ENCODE measurements at regions not wholly inside any gene's neighbourhood (a gene's known extent, or its start where the extent isn't known, plus 50 kb on each side); places are given as distances from the start of the nearest gene placed in this dataset.

- TF ChIP-seq, protein P1, sequence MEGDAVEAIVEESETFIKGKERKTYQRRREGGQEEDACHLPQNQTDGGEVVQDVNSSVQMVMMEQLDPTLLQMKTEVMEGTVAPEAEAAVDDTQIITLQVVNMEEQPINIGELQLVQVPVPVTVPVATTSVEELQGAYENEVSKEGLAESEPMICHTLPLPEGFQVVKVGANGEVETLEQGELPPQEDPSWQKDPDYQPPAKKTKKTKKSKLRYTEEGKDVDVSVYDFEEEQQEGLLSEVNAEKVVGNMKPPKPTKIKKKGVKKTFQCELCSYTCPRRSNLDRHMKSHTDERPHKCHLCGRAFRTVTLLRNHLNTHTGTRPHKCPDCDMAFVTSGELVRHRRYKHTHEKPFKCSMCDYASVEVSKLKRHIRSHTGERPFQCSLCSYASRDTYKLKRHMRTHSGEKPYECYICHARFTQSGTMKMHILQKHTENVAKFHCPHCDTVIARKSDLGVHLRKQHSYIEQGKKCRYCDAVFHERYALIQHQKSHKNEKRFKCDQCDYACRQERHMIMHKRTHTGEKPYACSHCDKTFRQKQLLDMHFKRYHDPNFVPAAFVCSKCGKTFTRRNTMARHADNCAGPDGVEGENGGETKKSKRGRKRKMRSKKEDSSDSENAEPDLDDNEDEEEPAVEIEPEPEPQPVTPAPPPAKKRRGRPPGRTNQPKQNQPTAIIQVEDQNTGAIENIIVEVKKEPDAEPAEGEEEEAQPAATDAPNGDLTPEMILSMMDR (IDR thresholded peaks at IDR 0.05; ENCODE audit: control insufficient read depth, extremely low read depth, insufficient read depth): no peak
- no peak for DNase-seq (ENCODE audit: low read depth)
- H3K4me3 ChIP-seq (ENCODE audit: low read depth, low read length): no peak overlapping the region
Observed at GRCh38 chr9:80097476-80097875, 525.7 kb downstream of the TLE4 start.

- H3K4me3 ChIP-seq (ENCODE audit: low read depth, low read length): no peak overlapping the region
- no peak for DNase-seq (ENCODE audit: low read depth)
- TF ChIP-seq, protein P1 (IDR thresholded peaks at IDR 0.05; ENCODE audit: control insufficient read depth, extremely low read depth, insufficient read depth): no peak
Observed at GRCh38 chr9:80094176-80094771, 522.5 kb downstream of the TLE4 start.

DNA sequence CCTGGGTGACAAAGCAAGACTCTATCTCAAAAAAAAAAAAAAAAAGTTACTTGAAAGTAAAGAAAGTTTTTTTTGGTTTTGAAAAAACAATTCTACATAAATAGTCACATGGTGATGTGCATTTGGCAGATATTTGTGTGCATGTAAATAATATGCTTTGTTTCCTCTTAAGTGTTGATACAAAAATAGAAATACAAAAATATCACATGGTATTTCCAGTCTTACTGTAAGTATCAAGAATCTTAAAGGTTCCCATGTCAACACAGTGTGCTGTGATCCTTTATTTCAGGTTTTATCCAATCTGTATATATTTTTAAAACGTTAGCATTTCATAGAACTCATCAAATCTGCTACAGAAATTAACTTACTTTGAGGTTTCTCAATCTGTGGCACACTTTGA lies 521.9 kb downstream of the TLE4 start:
- no peak overlapping the region for H3K4me3 ChIP-seq (ENCODE audit: low read depth, low read length)
- TF ChIP-seq, protein P1 (IDR thresholded peaks at IDR 0.05; ENCODE audit: control insufficient read depth, extremely low read depth, insufficient read depth): no peak
- no peak for DNase-seq (ENCODE audit: low read depth)

- TF ChIP-seq, protein P1 (IDR thresholded peaks at IDR 0.05; ENCODE audit: control insufficient read depth, extremely low read depth, insufficient read depth): no peak
- H3K4me3 ChIP-seq (ENCODE audit: low read depth, low read length): no peak overlapping the region
- DNase-seq (ENCODE audit: low read depth): no peak
Observed at GRCh38 chr9:80091526-80091925, 519.8 kb downstream of the TLE4 start.

DNA sequence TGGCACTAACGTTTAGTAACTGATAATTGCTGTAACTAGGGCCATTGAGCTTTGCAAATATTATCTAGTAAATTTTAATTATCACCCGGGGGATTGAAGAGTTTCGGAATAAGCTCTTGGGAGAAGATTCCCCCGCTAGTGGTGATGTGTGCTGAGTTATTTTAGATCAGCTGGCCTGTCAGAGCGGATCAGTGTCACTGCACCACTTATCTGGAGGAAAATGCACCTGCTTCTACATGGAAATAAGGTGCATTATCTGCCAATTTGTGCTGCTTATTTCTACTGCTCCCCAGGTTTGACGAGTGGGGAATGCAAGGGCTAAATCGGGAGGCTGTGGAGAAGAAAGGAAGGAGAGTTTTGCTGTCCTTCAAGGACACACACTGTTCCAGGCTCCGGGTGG lies 518.6 kb downstream of the TLE4 start:
- no peak overlapping the region for H3K4me3 ChIP-seq (ENCODE audit: low read depth, low read length)

DNA sequence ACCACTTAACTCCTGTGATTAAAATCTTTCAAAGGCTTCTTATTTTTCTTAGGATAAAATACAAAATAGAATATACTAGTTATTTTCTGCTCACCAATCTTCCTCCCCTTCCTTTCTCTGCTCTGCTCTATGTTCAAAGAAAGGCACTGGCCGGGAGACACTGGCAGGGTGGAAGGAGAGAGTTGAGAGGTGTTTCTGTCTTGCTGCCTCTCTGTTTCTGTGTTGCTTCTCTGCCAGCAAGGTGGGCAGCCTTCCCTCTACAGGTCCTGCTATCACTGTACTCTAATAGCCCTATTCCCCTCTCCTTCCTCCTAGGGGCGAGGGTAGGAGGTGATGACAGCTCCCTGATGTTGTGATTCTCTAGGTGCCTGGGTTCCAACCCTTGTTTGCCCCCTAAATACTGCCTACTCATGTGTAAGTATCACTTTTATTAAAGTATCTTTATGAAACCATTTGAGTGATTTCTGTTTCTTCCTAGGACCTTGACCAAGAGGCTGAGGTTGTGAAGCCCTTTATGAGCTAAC lies 515.1 kb downstream of the TLE4 start:
- TF ChIP-seq, protein P1 (IDR thresholded peaks at IDR 0.05; ENCODE audit: control insufficient read depth, extremely low read depth, insufficient read depth): no peak
- DNase-seq (ENCODE audit: low read depth): no peak

More for the DNA sequence above, 518.6 kb downstream of the TLE4 start:
- DNase-seq (ENCODE audit: low read depth): no peak
- TF ChIP-seq, protein P1 (IDR thresholded peaks at IDR 0.05; ENCODE audit: control insufficient read depth, extremely low read depth, insufficient read depth): no peak

DNA sequence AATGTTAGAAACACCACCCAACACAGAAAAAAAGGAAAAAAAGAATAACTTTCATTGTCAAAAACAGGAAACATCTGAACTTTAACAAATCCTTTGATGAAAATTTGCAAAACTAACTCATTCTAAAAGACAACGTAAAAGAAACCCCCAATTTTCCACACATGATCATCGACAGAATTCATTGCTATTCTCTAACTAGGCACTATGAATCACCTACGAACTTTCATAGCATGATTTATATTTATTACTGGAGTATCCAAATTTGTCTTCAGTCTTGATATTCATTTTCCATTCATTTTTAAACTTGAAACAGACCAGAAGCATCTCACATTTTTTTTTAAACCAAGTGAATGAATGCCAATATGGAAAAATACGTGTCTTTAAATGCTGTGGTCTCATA lies 514.6 kb downstream of the TLE4 start:
- TF ChIP-seq, protein P1 (IDR thresholded peaks at IDR 0.05; ENCODE audit: control insufficient read depth, extremely low read depth, insufficient read depth): no peak
- no peak overlapping the region for H3K4me3 ChIP-seq (ENCODE audit: low read depth, low read length)
- DNase-seq (ENCODE audit: low read depth): no peak

More for the DNA sequence above, 515.1 kb downstream of the TLE4 start:
- no peak overlapping the region for H3K4me3 ChIP-seq (ENCODE audit: low read depth, low read length)
